RWPE1 (cell line): ENCODE measurements at regions not wholly inside any gene's neighbourhood (a gene's known extent, or its start where the extent isn't known, plus 50 kb on each side); places are given as distances from the start of the nearest gene placed in this dataset.
A peak's percentile ranks its signal among the peaks of the same experiment; 100 is the strongest.

Experiments used
- CTCF ChIA-PET: fragments of 350-600 bp; sonication (Branson Sonifier 250); formaldehyde crosslinking; extraction: SDS; loops from one replicate; lab custom pipeline; 2021; lab: Yijun Ruan, JAX
- POLR2A ChIA-PET: fragments of 400-600 bp; formaldehyde crosslinking; extraction: SDS; loops from one replicate; lab custom pipeline; 2020; ENCODE audit warnings: antibody characterized with exemption; ENCODE audit not compliant: low non-redundant PET; lab: Yijun Ruan, JAX
- DNase-seq: peaks from one replicate; pipeline ENCODE4 v3.0.0; 2012; ENCODE audit warnings: low spot score
- H3K27ac ChIP-seq: fragments of 450-650 bp; 2 replicates; pipeline ENCODE4 v1.5.1; 2017
- CTCF ChIP-seq: fragments of 450-650 bp; conservative IDR thresholded peaks from 2 replicates; pipeline ENCODE4 v1.5.1; 2017; ENCODE audit warnings: low read depth, mild to moderate bottlenecking

- TF ChIP-seq CTCF, result no peak
- CTCF ChIA-PET, result no interaction called here
- DNase-seq, result no peak
- POLR2A ChIA-PET, result no interaction called here
- peak overlapping the region; percentile 50; the same call in 1 of the 2 replicates for H3K27ac ChIP-seq
Measured at GRCh38 chr14:54170301-54170700, 213.7 kb upstream of the BMP4 start.

- DNase-seq, result no peak
- ChIA-PET CTCF (interaction anchor here (3.7 kb wide), 1 partner anchor 157 kb away, joined by 13 read pairs; no protein-coding TSS in a partner anchor), POLR2A (no interaction called here)
- TF ChIP-seq CTCF, result no peak
- H3K27ac ChIP-seq, result no peak overlapping the region
Measured at GRCh38 chr14:54172114-54172513, 215.5 kb upstream of the BMP4 start.

GRCh38 chr14:54172562-54172961 is 215.9 kb upstream of the BMP4 start:
- DNase-seq, result no peak
- POLR2A ChIA-PET, result no interaction called here
- H3K27ac ChIP-seq, result no peak overlapping the region
- CTCF ChIA-PET, result interaction anchor here (3.7 kb wide), 1 partner anchor 157 kb away, joined by 13 read pairs; no protein-coding TSS in a partner anchor
- no peak for TF ChIP-seq CTCF

GRCh38 chr14:54173802-54174201 is 217.2 kb upstream of the BMP4 start:
- CTCF ChIA-PET, result interaction anchor here (0.6 to 3.7 kb wide), 2 partner anchors 155 to 636 kb away, joined by 3 to 13 read pairs; no protein-coding TSS in a partner anchor
- peak overlapping the region; percentile 34; the same call in 1 of the 2 replicates for H3K27ac ChIP-seq
- no peak for DNase-seq
- TF ChIP-seq CTCF, result no peak
- POLR2A ChIA-PET, result no interaction called here

- no peak for DNase-seq
- ChIA-PET CTCF (interaction anchor here (0.6 to 3.7 kb wide), 3 partner anchors 87 to 637 kb away, joined by 3 to 13 read pairs (median 3); no protein-coding TSS in a partner anchor), POLR2A (no interaction called here)
- TF ChIP-seq CTCF, result no peak
- H3K27ac ChIP-seq, result no peak overlapping the region
Measured at GRCh38 chr14:54174457-54174856, 217.8 kb upstream of the BMP4 start.

GRCh38 chr14:54175298-54175942 is 218.8 kb upstream of the BMP4 start:
- ChIA-PET CTCF (interaction anchor here (0.5 to 3.7 kb wide), 13 partner anchors 9 to 954 kb away, joined by 3 to 13 read pairs (median 3); no protein-coding TSS in a partner anchor), POLR2A (no interaction called here)

More at GRCh38 chr14:54175298-54175942, 218.8 kb upstream of the BMP4 start:
- TF ChIP-seq CTCF, result peak; percentile 81
- DNase-seq, result peak; percentile 64
- H3K27ac ChIP-seq, result no peak overlapping the region
